Cardiac muscle cell (in vitro differentiated cells and primary cell): ENCODE measurements at regions not wholly inside any gene's neighbourhood (a gene's known extent, or its start where the extent isn't known, plus 50 kb on each side); places are given as distances from the start of the nearest gene placed in this dataset.

Source experiments
- DNase-seq, 2 donors: peaks; one replicate each; pipeline versions ENCODE4 v3.0.0 to v3.0.0-alpha.2; 2010 to 2017; ENCODE audit warnings: low read depth in 1 of 2, low spot score in 1 of 2
- H3K27ac ChIP-seq: fragments of 200-600 bp; sonication (generic); 2 replicates; pipeline ENCODE4 v1.5.1; 2016
- H3K27me3 ChIP-seq: fragments of 200-600 bp; sonication (generic); 2 replicates; pipeline ENCODE4 v1.6.0; 2016; ENCODE audit warnings: control low read depth
- H3K36me3 ChIP-seq: fragments of 200-600 bp; sonication (generic); 2 replicates; pipeline ENCODE4 v1.5.1; 2016; ENCODE audit warnings: control low read depth
- H3K4me1 ChIP-seq: fragments of 200-600 bp; sonication (generic); 2 replicates; pipeline ENCODE4 v1.8.1; 2017; ENCODE audit warnings: low read depth, mild to moderate bottlenecking, mixed run types
- H3K4me3 ChIP-seq: fragments of 200-600 bp; sonication (generic); 2 replicates; pipeline ENCODE4 v1.5.1; 2016; ENCODE audit warnings: mild to moderate bottlenecking
- H3K9me3 ChIP-seq: fragments of 200-600 bp; sonication (generic); 2 replicates; pipeline ENCODE4 v1.5.1; 2017; ENCODE audit warnings: low read depth, mild to moderate bottlenecking, control low read depth
- TF ChIP-seq, protein P1 (sequence below): IDR thresholded peaks from 2 replicates; pipeline ENCODE4 v1.5.1; 2012; ENCODE audit warnings: low read depth, mild to moderate bottlenecking, low read length

DNA sequence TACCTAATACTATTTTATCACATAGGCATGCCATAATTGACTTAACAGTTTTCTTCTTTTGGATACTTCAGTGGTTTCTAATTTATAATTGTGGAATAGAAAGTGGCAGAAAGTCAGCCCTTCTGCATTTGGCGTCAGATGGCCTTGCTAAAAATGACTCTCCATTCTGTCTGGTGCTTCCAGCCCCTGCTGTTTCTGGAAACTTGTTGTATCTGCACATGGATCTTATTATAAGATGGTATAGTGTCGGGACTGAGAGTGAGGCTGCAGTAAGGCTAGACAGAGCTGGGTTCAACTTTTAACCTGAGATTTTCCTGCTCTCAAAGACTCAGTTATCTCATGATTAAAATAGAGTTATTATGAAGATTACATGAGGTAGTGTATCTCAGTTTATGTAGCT, 74.8 kb upstream of the WDR72 start:
- no peak overlapping the region for H3K27ac ChIP-seq

DNA sequence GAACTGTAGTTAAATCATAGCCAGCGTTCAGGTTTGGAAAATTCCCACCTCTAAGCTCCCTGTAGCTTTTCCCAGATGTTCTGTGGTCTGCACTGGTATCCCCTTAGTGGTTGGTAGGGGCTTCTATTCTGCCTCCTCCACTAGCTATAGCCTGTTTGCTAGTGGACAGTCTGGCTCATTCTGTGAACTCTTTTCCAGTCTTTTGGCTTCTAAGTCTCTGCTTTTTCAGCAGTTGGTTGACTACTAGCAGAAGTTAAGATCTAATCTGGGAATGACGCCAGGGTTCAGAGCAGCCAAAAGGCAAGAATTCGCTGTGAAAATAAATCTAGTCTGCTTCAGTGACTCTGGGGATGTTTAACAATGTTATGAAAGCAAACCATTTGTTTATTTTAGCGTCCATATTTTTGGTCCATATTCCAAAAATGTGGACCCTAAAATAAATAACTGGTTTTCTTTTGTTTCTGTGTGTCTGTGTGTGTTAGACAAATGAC, 73.7 kb upstream of the WDR72 start:
- Histone ChIP-seq H3K27ac (no peak overlapping the region), H3K4me3 (no peak overlapping the region), H3K36me3 (no peaks in the 10 kb centered on the region), H3K4me1 (no peaks in the 10 kb centered on the region), H3K9me3 (no peaks in the 10 kb centered on the region), H3K27me3 (no peaks in the 10 kb centered on the region)
- TF ChIP-seq, protein P1, sequence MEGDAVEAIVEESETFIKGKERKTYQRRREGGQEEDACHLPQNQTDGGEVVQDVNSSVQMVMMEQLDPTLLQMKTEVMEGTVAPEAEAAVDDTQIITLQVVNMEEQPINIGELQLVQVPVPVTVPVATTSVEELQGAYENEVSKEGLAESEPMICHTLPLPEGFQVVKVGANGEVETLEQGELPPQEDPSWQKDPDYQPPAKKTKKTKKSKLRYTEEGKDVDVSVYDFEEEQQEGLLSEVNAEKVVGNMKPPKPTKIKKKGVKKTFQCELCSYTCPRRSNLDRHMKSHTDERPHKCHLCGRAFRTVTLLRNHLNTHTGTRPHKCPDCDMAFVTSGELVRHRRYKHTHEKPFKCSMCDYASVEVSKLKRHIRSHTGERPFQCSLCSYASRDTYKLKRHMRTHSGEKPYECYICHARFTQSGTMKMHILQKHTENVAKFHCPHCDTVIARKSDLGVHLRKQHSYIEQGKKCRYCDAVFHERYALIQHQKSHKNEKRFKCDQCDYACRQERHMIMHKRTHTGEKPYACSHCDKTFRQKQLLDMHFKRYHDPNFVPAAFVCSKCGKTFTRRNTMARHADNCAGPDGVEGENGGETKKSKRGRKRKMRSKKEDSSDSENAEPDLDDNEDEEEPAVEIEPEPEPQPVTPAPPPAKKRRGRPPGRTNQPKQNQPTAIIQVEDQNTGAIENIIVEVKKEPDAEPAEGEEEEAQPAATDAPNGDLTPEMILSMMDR, result no peak
- no peak for DNase-seq

More for the DNA sequence above, 74.8 kb upstream of the WDR72 start:
- Histone ChIP-seq H3K4me3 (no peak overlapping the region), H3K27me3 (no peaks in the 10 kb centered on the region), H3K9me3 (no peaks in the 10 kb centered on the region), H3K4me1 (no peaks in the 10 kb centered on the region), H3K36me3 (no peaks in the 10 kb centered on the region)
- TF ChIP-seq, protein P1, result no peak
- no peak for DNase-seq

DNA sequence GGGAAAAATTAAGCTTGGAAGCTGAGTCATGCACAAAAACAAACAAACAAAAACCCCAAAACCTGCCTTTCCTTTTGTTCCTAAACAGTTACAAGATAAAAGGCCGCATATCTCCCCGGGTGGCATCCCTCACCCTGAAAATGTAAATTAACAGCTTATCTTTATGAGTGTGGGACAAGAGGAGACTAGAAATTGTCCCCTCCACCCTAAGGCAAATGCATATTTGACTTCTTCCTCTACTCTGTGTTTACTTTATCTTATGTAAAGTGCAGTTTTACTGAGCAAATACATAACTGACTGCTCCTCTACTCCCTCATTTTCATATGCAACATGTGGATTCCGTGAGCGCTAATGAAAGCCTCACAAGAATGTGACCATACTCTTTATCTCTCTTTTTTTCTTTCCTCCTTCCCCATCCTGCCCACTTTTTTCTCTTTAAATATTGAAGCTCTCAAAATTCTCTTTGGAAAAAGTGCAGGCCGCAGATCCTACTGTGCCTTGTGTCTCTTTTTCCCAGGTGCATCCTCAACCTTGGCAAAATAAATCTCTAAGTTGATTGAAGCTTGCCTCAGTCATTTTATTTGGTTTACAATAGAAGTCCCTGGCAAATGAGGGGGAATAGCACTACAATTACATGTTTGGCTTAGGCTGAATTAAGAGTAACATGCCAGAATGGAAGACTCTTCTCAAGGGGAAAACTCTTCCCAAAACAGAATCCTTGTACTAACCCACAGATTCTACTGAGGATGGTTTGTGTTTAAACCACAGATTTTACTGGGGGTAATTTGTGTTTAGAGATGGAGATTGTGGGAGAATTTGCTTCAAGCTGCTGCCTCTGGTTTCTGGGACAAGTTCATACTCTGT, 72.7 kb upstream of the WDR72 start:
- H3K36me3 ChIP-seq, result no peaks in the 10 kb centered on the region
- H3K27ac ChIP-seq, result no peak overlapping the region
- TF ChIP-seq, protein P1, result no peak
- no peak overlapping the region for H3K4me3 ChIP-seq
- H3K4me1 ChIP-seq, result no peaks in the 10 kb centered on the region
- no peaks in the 10 kb centered on the region for H3K27me3 ChIP-seq
- DNase-seq, result no peak
- no peaks in the 10 kb centered on the region for H3K9me3 ChIP-seq

DNA sequence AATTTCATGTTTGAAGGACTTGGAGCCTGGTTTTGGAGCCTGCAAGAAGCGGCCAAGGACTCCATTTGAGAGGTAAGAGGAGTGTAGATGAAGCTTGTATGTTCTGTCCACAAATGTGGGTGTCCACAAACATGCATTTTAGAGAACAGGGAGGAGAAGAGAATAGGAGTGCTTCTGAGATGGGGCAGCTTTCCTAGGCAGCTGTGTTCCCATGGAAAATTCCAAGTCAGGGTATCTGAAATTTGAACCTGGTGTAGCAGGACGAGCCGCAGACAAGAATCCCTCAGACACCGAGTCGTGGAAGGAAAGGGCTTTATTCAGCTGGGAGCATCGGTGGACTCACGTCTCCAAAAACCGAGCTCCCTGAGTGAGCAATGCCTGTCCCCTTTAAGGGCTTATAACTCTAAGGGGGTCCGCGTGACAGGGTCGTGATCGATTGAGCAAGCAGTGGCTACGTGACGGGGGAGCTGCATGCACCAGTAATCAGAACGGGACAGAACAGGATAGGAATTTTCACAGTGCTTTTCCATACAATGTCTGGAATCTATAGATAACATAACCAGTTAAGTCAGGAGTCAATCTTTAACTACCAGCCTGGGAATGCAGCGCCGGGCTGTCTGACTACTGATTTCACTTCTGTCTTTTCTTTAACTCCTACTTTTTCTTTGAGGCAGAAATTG, 71.4 kb upstream of the WDR72 start:
- no peaks in the 10 kb centered on the region for H3K4me1 ChIP-seq
- no peak overlapping the region for H3K27ac ChIP-seq
- no peak for DNase-seq
- TF ChIP-seq, protein P1, result no peak
- no peaks in the 10 kb centered on the region for H3K9me3 ChIP-seq
- no peaks in the 10 kb centered on the region for H3K27me3 ChIP-seq
- no peaks in the 10 kb centered on the region for H3K36me3 ChIP-seq
- H3K4me3 ChIP-seq, result no peak overlapping the region

DNA sequence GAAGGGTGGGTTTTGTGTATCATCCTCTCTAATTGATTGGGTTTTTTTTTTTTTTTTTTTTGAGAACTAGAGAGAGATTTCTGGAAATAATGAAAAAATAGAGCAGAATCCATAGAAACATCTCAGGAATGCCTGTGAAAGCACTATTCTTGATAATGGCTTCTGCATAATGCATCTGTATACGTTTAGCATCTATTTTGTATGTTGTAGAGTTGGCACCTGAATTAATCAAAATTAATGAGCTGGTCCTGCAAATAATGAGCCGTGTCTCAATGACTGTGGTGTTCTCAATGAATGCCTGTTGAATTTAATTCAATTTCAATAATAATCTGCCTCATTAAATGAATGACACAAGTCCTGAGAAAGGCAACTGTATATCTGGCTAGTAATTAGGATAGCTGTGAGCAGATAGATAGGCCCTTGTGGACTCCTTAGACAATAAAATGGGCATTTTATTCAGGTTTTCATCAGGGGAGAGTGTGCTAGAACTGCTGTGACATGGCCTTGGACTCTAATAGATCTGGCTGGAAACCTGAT, 70.5 kb upstream of the WDR72 start:
- no peaks in the 10 kb centered on the region for H3K36me3 ChIP-seq
- DNase-seq, result no peak
- no peak overlapping the region for H3K4me3 ChIP-seq
- no peaks in the 10 kb centered on the region for H3K27me3 ChIP-seq
- no peak overlapping the region for H3K27ac ChIP-seq
- H3K9me3 ChIP-seq, result no peaks in the 10 kb centered on the region
- H3K4me1 ChIP-seq, result no peaks in the 10 kb centered on the region
- TF ChIP-seq, protein P1, result no peak
